Left lobe of liver (tissue), 2 donors: ENCODE measurements at regions not wholly inside any gene's neighbourhood (a gene's known extent, or its start where the extent isn't known, plus 50 kb on each side); places are given as distances from the start of the nearest gene placed in this dataset.
"Not testable (repeated sequence)": the region's sequence is repeated elsewhere in the genome, so short reads cannot be mapped to it uniquely, and the experiment has no call there.

Experiments used
- ATAC-seq: fragments of 200-7000 bp; cut with Tn5 transposase; one replicate; pipeline ENCODE4 v1.9.1; 2020; ENCODE audit warnings: mild to moderate bottlenecking, moderate library complexity
- DNase-seq: peaks from one replicate; pipeline ENCODE4 v3.0.0-alpha.2; 2020; ENCODE audit warnings: low spot score
- donor health status: DM: no; HTN: no; CAD: no; lungs with moderate emphysema.
- donor health status: DM: no; HTN: yes; CAD: no.

DNA sequence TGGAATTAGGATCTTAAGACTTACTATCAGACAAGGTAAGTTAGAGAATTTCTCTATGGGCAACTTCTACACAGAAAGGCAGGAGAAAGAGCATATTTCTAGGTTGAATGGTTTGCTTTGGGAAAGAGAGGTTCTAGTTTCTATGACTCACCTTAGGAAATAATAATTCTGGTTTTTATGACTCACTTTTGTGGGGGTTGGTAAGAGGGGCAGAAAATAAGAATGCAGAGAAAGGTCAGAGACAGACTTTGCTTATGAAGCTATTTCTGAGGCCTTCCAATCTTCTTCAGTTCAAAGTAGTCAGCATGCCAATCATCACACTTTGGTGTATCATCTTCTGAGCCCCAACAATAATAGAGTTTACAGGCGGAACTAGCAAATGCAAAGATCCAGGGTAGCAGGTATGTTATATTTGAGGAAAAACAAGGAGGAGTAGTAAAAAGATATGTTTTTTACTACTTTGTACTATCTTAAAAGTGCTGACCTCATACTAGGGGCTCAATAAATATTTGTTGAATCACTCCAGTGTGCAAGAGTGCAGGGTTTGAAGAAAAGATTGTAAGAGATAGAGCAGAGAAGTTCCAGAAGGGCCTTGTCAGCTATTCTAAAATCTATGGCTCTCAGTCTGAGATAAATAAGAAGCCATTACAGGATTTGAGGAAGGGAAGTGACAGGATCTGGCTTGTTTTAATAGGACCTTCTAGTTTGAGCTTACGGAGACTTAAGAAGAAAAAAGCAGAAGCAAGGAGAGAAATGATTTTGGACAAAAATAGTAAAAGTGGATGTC lies 56.7 kb upstream of the LRFN5 start:
- no peak for ATAC-seq
- no peak for DNase-seq

DNA sequence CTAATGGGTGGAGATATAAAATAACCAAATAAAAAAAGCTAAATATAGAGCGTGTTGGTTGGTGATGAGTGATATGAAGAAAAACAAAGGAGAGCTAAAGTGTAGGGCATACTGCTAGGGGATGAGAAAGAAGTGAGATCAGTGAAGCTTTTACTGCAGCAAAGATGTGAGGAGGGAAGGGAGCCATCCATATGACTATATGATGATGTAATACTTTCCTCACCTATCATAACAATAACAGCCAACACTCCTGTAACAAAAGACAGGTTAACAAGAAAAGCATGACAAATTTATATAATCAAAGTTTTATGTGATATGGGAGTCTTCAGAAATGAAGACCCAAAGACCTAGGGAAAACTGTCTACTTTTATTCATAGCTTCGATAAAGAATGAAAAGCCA lies 57.4 kb upstream of the LRFN5 start:
- no peak for DNase-seq
- ATAC-seq = no peak

DNA sequence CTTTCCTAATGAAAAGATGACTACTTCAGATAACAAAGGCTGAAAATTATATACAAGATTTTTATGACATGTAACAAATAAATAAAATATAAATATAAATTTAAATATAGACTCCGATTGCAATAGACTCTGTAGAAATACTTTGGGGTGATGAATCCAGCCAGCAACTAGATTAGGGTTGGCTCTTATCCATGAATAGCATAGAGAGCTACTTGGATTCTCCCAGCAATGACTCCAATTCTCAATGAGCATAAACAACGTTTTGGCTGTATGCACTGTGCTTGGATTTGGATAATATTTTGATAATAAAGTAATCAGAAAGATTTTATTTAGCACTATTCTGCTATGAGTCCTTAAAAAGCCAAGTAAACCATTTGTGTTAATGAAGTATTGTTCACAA lies 58.0 kb upstream of the LRFN5 start:
- ATAC-seq = no peak
- no peak for DNase-seq

DNA sequence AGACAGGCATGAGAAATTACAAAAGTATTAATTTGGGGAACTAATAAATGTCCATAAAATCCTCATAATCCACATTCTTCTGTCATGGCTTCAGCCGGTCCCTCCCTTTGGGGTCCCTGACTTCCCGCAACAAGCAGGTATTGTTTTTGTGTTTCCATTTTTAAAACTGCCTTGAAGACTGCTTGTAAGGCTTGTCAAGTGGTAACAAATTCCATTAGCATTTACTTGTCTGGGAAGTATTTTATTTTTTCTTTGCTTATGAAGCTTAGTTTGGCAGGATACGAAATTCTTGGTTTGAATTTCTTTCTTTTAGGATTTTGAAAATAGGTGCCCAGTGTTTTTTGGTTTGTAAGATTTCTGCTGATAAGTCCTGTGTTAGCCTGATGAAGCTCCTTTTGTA lies 65.3 kb upstream of the LRFN5 start:
- DNase-seq = no peak
- no peak for ATAC-seq

DNA sequence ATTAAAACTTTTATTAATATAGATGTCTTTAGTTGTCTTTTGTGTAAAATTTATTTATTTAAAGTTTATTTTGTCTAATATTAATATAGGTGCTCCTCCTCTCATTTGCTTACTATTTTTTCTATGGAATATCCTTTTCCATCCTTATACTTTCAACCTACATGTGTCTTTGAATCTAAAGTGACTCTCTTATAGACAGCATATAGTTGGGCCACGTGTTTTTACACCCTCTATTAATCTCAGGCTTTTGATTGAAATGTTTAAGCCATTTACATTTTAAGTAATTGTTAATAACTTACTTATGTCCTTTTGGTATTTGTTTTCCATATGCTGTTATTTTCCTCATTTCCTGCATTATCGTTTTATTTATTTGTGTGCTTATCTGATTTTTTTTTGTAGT lies 74.4 kb upstream of the LRFN5 start:
- DNase-seq (no peak), ATAC-seq (no peak)

DNA sequence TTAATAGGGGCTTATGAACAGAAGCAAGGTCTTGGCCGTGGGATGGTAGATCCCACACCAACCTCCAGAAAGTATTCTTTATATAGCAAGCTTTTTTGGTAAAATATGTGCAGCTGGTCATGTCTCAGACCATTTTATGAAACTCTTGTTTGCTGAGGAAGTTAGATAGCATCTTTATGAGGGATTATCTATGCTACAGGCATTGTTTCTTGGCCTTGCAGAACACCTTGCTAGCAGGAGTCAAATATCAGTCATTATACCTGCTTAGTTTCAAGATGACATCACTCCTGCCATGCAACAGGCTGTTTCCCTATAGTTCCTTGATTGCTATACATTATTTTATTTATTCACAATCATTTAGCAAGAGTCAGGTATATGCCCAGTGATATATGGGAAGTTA lies 84.8 kb upstream of the LRFN5 start:
- DNase-seq = no peak

DNA sequence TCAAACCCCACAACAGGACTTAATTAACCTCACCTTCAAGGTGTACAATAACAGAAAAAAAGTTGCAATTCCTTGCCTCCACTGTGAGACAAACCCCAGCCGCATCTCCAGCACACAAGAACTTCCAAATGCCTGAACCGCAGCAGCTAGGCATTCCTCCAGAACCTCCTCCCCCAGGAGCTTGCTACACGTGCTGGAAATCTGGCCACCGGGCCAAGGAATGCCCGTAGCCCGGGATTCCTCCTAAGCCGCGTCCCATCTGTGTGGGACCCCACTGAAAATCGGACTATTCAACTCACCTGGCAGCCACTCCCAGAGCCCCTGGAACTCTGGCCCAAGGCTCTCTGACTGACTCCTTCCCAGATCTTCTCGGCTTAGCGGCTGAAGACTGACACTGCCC lies 88.6 kb upstream of the LRFN5 start:
- not testable (repeated sequence) for DNase-seq, ATAC-seq

More for the DNA sequence above, 84.8 kb upstream of the LRFN5 start:
- no peak for ATAC-seq

DNA sequence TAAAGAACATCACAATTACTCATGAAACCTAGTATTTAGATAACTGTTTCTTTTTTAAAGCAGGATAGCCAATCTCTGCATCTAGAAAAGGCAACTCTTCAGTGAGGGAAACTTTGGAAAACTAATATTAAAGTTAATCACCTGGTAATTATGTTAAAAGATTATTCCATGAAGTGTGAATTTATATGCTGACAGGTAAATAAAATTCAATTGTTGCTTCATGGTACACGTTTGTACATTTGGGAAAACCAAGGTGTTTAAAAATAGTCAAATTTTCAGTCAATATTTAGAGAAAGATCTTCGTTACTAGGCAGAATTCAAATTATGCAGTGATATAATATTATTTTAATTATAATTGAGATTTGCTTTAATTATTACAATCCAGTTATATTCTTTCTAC lies 100.1 kb upstream of the LRFN5 start:
- no peak for ATAC-seq
- DNase-seq = no peak

DNA sequence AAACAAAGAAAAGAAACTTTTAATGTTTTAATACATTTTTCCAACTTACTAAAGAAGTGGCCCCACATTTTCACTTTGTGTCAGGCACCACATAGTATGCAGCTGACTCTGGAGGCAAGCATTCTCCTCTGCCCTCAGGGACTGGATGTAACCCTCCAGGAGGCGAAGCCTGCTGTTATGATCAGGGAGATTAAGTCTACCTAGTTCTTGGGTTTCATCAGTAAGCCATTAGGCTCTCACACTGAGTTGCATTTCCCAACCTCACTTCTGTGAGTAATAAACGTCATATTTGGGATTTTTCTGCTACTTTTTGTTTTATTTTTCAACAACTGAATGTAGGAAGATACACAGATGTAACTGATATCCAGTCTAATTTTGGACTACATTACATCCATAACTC lies 101.2 kb upstream of the LRFN5 start:
- ATAC-seq (no peak), DNase-seq (no peak)

DNA sequence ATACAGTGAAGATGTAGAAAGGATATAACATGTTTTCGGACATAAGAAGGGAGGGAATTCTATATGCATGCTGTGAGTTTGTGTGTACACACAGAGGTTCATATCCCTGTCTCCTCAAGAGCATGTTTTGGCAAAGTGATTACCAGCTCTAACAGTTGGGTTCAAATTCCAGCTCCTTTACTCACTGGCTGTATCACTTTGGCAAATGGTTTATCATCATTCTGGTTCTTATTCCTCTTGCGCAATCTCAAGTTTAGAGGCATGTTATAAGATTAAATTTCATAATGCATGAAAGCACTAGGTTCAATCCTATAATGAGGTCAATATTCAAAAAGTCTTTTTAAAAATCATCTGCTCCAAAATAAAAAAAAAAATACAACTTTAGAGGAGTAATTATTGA lies 107.7 kb upstream of the LRFN5 start:
- ATAC-seq (no peak), DNase-seq (no peak)

DNA sequence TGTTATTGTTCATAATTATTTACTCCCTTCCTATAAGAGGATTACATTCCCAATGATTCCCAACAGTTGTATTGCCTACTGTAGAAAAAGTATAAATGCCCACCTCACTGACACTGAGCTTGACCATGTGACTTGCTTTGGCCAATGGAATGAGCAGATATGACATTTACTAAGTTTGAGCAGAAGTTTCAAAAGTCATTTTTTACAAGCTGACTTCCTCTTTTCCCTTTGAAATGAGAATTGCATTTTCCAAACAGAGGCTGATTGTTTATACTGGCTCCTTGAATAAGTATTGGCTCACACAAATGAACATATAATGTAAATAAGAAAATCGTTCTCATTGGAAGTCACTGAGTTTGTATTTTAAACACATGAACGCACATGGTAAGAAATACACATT lies 116.4 kb upstream of the LRFN5 start:
- no peak for ATAC-seq

DNA sequence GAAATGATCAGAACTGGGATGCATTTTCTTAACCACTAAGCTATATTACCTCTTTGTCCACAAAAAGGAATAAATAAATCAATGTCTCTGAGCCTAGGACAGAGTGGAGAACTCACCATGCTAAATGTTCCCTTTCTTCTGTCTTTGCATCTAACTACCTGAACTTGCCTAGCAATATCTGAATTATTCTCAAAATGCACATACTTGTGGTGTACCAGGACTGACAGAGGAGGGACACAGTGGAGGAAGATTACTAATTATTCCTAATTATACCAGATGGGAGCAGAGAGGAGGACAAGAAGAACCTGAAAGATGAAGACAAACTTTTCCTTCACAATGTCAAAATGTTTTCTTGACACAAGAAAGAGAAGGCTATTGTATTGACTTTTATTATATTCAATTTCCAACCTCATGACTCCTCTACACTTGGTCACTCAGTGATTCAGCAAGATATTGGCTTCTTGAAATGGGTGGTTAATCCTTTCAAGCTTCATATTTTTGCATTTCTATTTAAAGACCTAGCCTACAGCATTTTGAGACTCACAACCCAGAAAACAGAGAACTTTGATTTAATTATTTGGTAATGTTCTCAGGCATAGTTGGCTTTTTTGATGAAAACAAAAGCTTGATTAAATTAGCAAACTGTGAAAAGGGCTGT lies 117.2 kb upstream of the LRFN5 start:
- no peak for ATAC-seq
- DNase-seq = no peak

More for the DNA sequence above, 116.4 kb upstream of the LRFN5 start:
- DNase-seq = no peak

DNA sequence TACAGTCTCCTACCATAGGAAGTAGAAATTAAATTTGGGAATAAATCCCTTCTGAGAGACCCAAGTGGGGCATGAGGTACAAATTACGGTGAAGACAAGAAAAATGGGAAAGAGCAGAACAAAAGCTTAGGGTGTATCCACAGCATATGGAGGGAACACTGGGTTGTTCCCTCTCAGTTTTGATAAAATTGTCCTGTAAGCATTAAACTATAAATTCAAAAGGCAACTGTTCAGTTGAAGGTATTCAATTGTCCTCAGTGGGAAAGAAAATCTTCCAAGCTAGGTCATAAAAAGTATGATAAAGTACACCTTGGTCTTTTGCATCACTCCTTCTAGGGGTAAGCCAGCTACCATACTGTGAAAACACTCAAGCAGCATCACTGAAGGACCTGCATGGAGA lies 118.3 kb upstream of the LRFN5 start:
- ATAC-seq = no peak

DNA sequence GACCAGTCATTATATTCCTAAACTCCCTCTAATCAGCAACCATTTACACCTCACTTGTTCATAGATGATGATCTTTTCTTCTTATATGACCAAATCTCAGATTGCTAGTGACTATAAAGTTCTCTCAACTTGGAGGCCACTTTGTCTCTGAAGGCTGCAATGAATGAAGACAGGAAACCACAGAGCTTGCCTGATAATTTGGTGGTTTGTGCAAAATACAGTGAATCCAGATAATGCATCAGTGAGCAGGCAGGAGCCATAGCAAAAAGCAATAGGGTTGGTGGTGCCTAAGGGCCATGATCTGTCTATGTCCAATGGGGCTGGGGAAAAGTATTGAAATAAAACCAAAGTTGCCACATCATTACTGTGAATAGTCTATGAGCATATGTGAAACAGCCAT lies 123.8 kb upstream of the LRFN5 start:
- ATAC-seq (no peak), DNase-seq (no peak)

More for the DNA sequence above, 118.3 kb upstream of the LRFN5 start:
- no peak for DNase-seq

DNA sequence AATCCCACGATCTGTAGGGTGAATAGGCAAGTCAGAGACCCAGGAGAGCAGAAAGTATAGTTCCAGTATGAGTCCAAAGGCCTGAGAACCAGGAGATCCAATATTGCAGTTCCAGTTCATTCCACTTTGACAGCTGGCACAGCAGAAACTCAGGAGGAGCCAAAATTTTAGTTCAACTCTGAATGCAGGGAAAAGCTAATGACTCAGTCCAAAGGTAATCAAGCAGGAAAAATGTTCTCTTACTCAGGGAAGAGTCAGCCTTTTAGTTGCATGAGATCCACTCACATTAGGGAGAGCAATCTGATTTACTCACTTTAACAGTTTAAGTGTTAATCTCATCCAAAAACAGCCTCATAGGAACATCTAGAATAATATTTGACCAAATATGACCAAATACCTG lies 130.2 kb upstream of the LRFN5 start:
- peak; percentile 24 for ATAC-seq

DNA sequence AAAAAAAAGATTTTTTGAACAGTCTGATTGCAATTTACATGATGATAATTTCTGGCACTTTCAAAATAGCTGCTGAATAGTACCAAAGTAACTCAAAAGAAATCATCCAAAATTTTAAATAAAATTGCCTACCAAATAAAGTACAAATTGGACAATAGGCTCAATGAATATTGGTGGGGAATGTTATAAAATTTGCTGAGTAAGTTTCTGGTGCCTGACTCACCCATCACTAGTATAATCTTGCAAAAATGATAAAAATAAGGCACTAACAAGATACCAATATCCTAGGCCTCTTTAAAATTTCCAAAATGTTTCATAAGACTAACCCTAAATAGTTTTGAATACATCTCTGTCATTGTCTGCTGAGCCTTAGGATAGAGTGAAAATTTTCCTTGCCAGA lies 145.3 kb upstream of the LRFN5 start:
- ATAC-seq (no peak), DNase-seq (no peak)

More for the DNA sequence above, 130.2 kb upstream of the LRFN5 start:
- DNase-seq = no peak

DNA sequence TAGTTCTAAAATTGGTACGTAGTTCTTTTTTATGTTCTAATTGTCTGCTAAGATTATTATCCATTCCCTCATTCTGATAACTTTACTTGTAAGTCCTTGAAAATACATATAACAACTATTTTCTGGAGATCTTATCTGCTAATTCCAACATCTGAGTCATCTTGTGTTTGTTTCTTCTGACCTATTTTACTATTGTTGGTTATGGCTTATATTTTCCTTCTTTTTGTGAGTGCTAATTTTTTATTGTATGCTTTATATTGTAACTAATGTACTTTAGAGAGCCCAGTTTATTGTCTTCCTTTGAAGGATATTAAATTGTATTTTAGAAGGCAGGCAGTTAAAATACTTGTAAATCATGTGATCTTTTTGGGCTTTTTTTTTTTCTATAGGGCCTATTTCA lies 149.3 kb upstream of the LRFN5 start:
- DNase-seq = no peak
- no peak for ATAC-seq

DNA sequence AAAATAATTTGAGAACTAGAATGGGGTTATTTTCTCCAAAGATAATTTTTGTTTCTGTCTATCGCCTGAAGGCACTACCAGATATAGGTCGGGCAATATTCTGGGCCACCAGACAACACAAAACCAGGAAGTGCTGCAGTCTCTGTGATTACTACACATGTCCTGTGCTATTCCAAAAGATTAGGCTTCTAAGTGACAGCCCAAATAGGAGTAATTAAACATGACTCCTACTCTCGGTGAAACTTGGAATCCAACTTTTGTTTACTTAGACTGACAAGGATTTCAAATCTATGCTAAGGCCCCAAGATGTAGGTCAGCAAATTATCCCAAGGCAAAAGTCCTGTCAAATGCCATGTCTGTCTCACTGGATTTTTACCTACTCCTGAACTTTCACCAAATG lies 157.6 kb upstream of the LRFN5 start:
- no peak for ATAC-seq
- no peak for DNase-seq

DNA sequence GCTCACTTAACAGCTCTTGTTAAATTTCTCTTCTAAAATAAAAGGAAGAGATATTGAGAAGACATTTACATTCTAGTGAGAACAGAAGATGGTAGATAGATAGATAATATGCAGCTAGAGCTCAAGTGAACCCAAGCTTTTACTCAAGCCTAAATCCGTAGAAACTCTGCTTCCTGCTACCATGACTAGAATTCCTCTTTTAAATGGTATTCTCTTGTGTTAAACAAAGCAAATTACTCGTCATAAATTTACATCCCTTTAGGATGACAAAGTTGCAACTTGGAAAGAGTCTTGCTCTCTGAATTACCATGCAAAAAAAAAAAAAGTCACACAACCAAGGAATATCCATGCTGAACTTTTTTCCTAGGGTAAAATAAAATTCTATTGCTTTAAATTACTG lies 160.7 kb upstream of the LRFN5 start:
- DNase-seq = no peak
- ATAC-seq = no peak

DNA sequence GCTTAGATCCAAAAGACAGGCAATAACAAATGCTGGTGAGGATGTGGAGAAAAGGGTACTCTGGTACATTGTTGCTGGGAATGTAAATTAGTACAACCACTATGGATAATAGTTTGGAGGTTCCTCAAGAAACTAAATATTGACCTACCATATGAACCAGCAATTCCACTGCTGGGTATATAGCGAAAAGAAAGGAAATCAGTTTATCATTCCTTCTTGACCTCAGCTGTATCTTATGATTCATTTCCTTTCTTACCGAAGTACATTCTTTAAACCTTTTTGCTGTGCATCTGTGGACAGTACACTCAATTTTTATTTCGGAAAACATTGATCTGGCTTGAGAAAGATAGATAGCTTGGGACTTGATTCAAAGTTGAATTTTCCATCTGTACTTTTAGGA lies 183.2 kb upstream of the LRFN5 start:
- ATAC-seq (no peak), DNase-seq (no peak)

DNA sequence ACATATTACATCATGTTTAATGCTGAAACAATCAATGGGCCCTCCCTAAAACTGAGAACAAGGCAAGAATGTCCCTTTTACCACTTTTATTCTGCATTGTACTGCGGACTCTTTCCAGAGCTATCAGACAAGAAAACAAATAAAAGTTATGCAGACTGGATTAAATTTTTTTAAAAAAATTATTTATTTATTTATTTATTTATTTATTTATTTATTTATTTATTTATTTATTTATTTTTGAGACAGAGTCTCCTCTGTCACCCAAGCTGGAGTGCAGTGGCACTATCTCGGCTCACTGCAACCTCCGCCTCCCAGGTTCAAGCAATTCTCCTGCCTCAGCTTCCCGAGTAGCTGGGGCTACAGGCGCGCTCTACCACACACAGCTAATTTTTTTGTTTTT lies 185.4 kb upstream of the LRFN5 start:
- not testable (repeated sequence) for ATAC-seq, DNase-seq

DNA sequence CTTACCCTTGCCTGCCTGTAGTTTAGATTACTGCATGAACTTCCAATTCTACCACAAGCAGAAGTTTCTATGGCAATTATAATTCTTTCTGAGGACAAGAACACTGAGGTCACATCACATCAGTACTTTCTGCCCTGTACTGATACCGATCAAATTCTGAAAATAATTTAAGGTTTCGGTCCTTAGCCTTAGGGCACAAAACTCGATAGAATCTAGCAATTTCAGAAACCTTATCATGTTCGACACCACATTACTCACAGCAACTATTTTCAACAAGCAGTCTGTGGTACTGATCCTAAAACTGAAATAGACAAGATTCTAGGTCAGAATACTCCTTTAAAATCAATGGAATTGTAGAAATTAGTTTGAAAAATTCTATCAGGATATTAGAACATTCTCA lies 187.0 kb upstream of the LRFN5 start:
- no peak for ATAC-seq
- no peak for DNase-seq

DNA sequence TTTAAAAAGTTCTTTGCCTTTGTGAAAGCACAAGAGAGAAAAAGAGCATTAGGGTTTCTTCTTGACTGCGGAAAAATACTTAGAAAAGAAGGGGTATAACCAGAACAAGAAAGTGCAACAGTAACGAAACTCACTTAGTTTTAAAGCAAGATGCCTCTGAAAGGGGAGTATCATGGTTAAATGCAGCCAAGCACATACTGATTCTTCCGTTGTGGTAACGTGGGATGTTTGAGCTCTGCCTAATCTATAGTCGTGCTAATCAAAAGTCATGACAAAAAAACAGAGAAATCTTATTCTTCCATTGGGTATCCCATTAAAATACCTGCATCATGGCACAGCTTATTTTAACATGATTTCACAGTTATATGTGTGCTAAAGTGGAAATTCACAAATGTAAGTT lies 187.8 kb upstream of the LRFN5 start:
- no peak for ATAC-seq

More for the DNA sequence above, 187.8 kb upstream of the LRFN5 start:
- DNase-seq = no peak
